Naive thymus-derived CD4-positive, alpha-beta T cell (primary cell): ENCODE measurements at regions not wholly inside any gene's neighbourhood (a gene's known extent, or its start where the extent isn't known, plus 50 kb on each side); places are given as distances from the start of the nearest gene placed in this dataset.

ENCODE experiments used
- ATAC-seq: fragments of 150-1000 bp; cut with Tn5 transposase; 2 replicates; pipeline ENCODE4 v1.10.0; 2021; ENCODE audit warnings: mild to moderate bottlenecking, moderate library complexity
- CTCF ChIA-PET: fragments of 350-600 bp; sonication (Branson Sonifier 250); formaldehyde crosslinking; loops from one replicate; lab custom pipeline; 2021; ENCODE audit warnings: antibody characterized with exemption; lab: Charles Lee
- POLR2A ChIA-PET: fragments of 350-600 bp; sonication (Branson Sonifier 250); formaldehyde crosslinking; loops from one replicate; lab custom pipeline; 2021; ENCODE audit warnings: antibody characterized with exemption, inconsistent platforms; lab: Charles Lee
- DNase-seq, 9 donors: peaks; one replicate each; pipeline versions ENCODE4 v3.0.0 to v3.0.0-alpha.2; 2020 to 2022; ENCODE audit warnings: mixed read lengths in 1 of 9
- H3K27ac ChIP-seq: one replicate; pipeline ENCODE4 v1.7.0; 2013; ENCODE audit warnings: mild to moderate bottlenecking, low read depth, low read length, moderate library complexity
- H3K27me3 ChIP-seq, 2 donors: one replicate each; pipeline ENCODE4 v1.7.0; 2013; ENCODE audit warnings: low read length in 2 of 2, mild to moderate bottlenecking in 2 of 2, moderate library complexity in 2 of 2; ENCODE audit not compliant: control insufficient read depth in 2 of 2, insufficient read depth in 2 of 2
- H3K36me3 ChIP-seq, 3 experiments: 1 replicate in 2 of 3; 2 replicates in 1 of 3; pipeline ENCODE4 v1.7.0; 2013; ENCODE audit warnings: low read length in 3 of 3, mild to moderate bottlenecking in 3 of 3, moderate library complexity in 1 of 3; ENCODE audit not compliant: insufficient read depth in 3 of 3, control insufficient read depth in 2 of 3
- H3K4me1 ChIP-seq, 2 donors: one replicate each; pipeline ENCODE4 v1.7.0; 2013; ENCODE audit warnings: low read length in 2 of 2, mild to moderate bottlenecking in 2 of 2, moderate library complexity in 1 of 2; ENCODE audit not compliant: control insufficient read depth in 2 of 2, insufficient read depth in 2 of 2
- H3K4me3 ChIP-seq: 2 replicates; pipeline ENCODE4 v1.7.0; 2013; ENCODE audit warnings: mild to moderate bottlenecking, low read length
- H3K9me3 ChIP-seq, 3 experiments: 1 replicate in 2 of 3; 2 replicates in 1 of 3; pipeline ENCODE4 v1.7.0; 2013; ENCODE audit warnings: low read length in 3 of 3; ENCODE audit not compliant: control insufficient read depth in 2 of 3
- H3K27ac Mint-ChIP-seq, 9 donors: one replicate each; pipeline ENCODE4 v1.8.0; 2020 to 2022; ENCODE audit warnings: mixed read lengths in 9 of 9, mild to moderate bottlenecking in 8 of 9, moderate library complexity in 5 of 9, inconsistent platforms in 2 of 9
- H3K27me3 Mint-ChIP-seq, 5 donors: one replicate each; pipeline ENCODE4 v1.8.0; 2021 to 2022; ENCODE audit warnings: mixed read lengths in 5 of 5, mild to moderate bottlenecking in 1 of 5
- H3K36me3 Mint-ChIP-seq, 5 donors: one replicate each; pipeline ENCODE4 v1.8.0; 2020 to 2022; ENCODE audit warnings: mixed read lengths in 5 of 5, mild to moderate bottlenecking in 3 of 5, inconsistent platforms in 1 of 5
- H3K4me1 Mint-ChIP-seq, 7 donors: one replicate each; pipeline ENCODE4 v1.8.0; 2020 to 2022; ENCODE audit warnings: mixed read lengths in 7 of 7, mild to moderate bottlenecking in 3 of 7, inconsistent platforms in 1 of 7
- H3K4me3 Mint-ChIP-seq, 10 donors: one replicate each; pipeline ENCODE4 v1.8.0; 2020 to 2022; ENCODE audit warnings: mild to moderate bottlenecking in 10 of 10, mixed read lengths in 10 of 10, moderate library complexity in 6 of 10, inconsistent platforms in 2 of 10
- H3K9me3 Mint-ChIP-seq, 11 donors: one replicate each; pipeline ENCODE4 v1.8.0; 2020 to 2022; ENCODE audit warnings: mixed read lengths in 11 of 11, mild to moderate bottlenecking in 4 of 11, inconsistent platforms in 1 of 11, moderate library complexity in 1 of 11
- intact Hi-C, 2 donors: fragments of 100-400 bp; cut with micrococcal nuclease; formaldehyde crosslinking; loops; one replicate each; pipeline ENCODE4 v1.15.1; 2023

- H3K27me3 Mint-ChIP-seq, result no peaks in the 10 kb centered on the region
- H3K27me3 ChIP-seq, result no peaks in the 10 kb centered on the region
These were observed 764.9 kb downstream of the KCNJ2 start for GRCh38 chr17:70934231-70934630.

GRCh38 chr17:70934835-70935234, 765.5 kb downstream of the KCNJ2 start:
- Histone ChIP-seq H3K36me3 (no peaks in the 10 kb centered on the region), H3K27me3 (no peaks in the 10 kb centered on the region), H3K4me3 (no peak overlapping the region), H3K27ac (no peak overlapping the region), H3K9me3 (no peaks in the 10 kb centered on the region), H3K4me1 (no peaks in the 10 kb centered on the region)
- intact Hi-C loops, result no loop called here
- Mint-ChIP-seq H3K9me3 (peaks cover 0 to 6% (median 0%) of the 10 kb centered on the region in 11 donors), H3K36me3 (no peaks in the 10 kb centered on the region), H3K27me3 (no peaks in the 10 kb centered on the region), H3K27ac (no peak overlapping the region), H3K4me3 (no peak overlapping the region), H3K4me1 (no peaks in the 10 kb centered on the region)
- no peak for ATAC-seq
- no peak for DNase-seq
- ChIA-PET POLR2A (no interaction called here), CTCF (no interaction called here)

More at GRCh38 chr17:70934231-70934630, 764.9 kb downstream of the KCNJ2 start:
- Mint-ChIP-seq H3K27ac (no peak overlapping the region), H3K4me1 (no peaks in the 10 kb centered on the region), H3K36me3 (no peaks in the 10 kb centered on the region), H3K9me3 (peaks cover 0 to 6% (median 0%) of the 10 kb centered on the region in 11 donors), H3K4me3 (no peak overlapping the region)
- ATAC-seq, result no peak
- ChIA-PET CTCF (no interaction called here), POLR2A (no interaction called here)
- Histone ChIP-seq H3K4me3 (no peak overlapping the region), H3K9me3 (no peaks in the 10 kb centered on the region), H3K36me3 (no peaks in the 10 kb centered on the region), H3K27ac (no peak overlapping the region), H3K4me1 (no peaks in the 10 kb centered on the region)
- DNase-seq, result no peak
- intact Hi-C loops, result no loop called here

GRCh38 chr17:70936724-70937123, 767.4 kb downstream of the KCNJ2 start:
- Mint-ChIP-seq H3K4me1 (no peaks in the 10 kb centered on the region), H3K36me3 (no peaks in the 10 kb centered on the region), H3K27ac (no peak overlapping the region), H3K4me3 (no peak overlapping the region), H3K27me3 (no peaks in the 10 kb centered on the region), H3K9me3 (peaks cover 0 to 6% (median 0%) of the 10 kb centered on the region in 11 donors)
- Histone ChIP-seq H3K36me3 (no peaks in the 10 kb centered on the region), H3K4me1 (no peaks in the 10 kb centered on the region), H3K27ac (no peak overlapping the region), H3K27me3 (no peaks in the 10 kb centered on the region), H3K4me3 (no peak overlapping the region), H3K9me3 (no peaks in the 10 kb centered on the region)
- ChIA-PET POLR2A (no interaction called here), CTCF (no interaction called here)
- intact Hi-C loops, result no loop called here
- DNase-seq (no peak), ATAC-seq (no peak)

- Histone ChIP-seq H3K27me3 (no peaks in the 10 kb centered on the region), H3K4me1 (no peaks in the 10 kb centered on the region), H3K4me3 (no peak overlapping the region), H3K9me3 (no peaks in the 10 kb centered on the region), H3K36me3 (no peaks in the 10 kb centered on the region), H3K27ac (no peak overlapping the region)
- Mint-ChIP-seq H3K4me3 (no peak overlapping the region), H3K27me3 (no peaks in the 10 kb centered on the region), H3K9me3 (peaks cover 0 to 6% (median 0%) of the 10 kb centered on the region in 11 donors), H3K4me1 (no peaks in the 10 kb centered on the region), H3K27ac (no peak overlapping the region), H3K36me3 (no peaks in the 10 kb centered on the region)
- POLR2A ChIA-PET, result interaction anchor here (0.7 kb wide), 1 partner anchor 369 kb away, joined by 3 read pairs; no protein-coding TSS in a partner anchor
- ATAC-seq (no peak), DNase-seq (no peak)
- CTCF ChIA-PET, result no interaction called here
- intact Hi-C loops, result no loop called here
These were observed 769.0 kb downstream of the KCNJ2 start for GRCh38 chr17:70938336-70938735.

GRCh38 chr17:70945386-70945785, 776.1 kb downstream of the KCNJ2 start:
- Histone ChIP-seq H3K4me3 (no peak overlapping the region), H3K4me1 (no peaks in the 10 kb centered on the region), H3K27ac (no peak overlapping the region), H3K27me3 (no peaks in the 10 kb centered on the region), H3K36me3 (no peaks in the 10 kb centered on the region), H3K9me3 (peaks cover 0 to 4% (median 0%) of the 10 kb centered on the region in 3 experiments)
- ChIA-PET POLR2A (no interaction called here), CTCF (no interaction called here)
- H3K4me3 Mint-ChIP-seq, result no peak overlapping the region
- ATAC-seq (no peak), DNase-seq (no peak)
- no peaks in the 10 kb centered on the region for H3K27me3 Mint-ChIP-seq
- H3K36me3 Mint-ChIP-seq, result no peaks in the 10 kb centered on the region
- H3K27ac Mint-ChIP-seq, result no peak overlapping the region
- intact Hi-C loops, result no loop called here
- H3K9me3 Mint-ChIP-seq, result peaks cover 0 to 16% (median 3%) of the 10 kb centered on the region in 11 donors
- H3K4me1 Mint-ChIP-seq, result no peaks in the 10 kb centered on the region

GRCh38 chr17:70947215-70947614, 777.9 kb downstream of the KCNJ2 start:
- POLR2A ChIA-PET, result no interaction called here
- H3K4me1 ChIP-seq, result no peaks in the 10 kb centered on the region
- DNase-seq, result no peak
- Mint-ChIP-seq H3K27ac (no peak overlapping the region), H3K4me1 (no peaks in the 10 kb centered on the region), H3K36me3 (no peaks in the 10 kb centered on the region), H3K4me3 (no peak overlapping the region), H3K27me3 (no peaks in the 10 kb centered on the region), H3K9me3 (peaks cover 0 to 24% (median 7%) of the 10 kb centered on the region in 11 donors)
- peaks cover 0 to 4% (median 0%) of the 10 kb centered on the region in 3 experiments for H3K9me3 ChIP-seq
- intact Hi-C loops, result no loop called here
- H3K36me3 ChIP-seq, result no peaks in the 10 kb centered on the region
- no peak overlapping the region for H3K4me3 ChIP-seq
- no peak for ATAC-seq
- H3K27ac ChIP-seq, result no peak overlapping the region
- H3K27me3 ChIP-seq, result no peaks in the 10 kb centered on the region
- CTCF ChIA-PET, result no interaction called here

- ATAC-seq, result no peak
- H3K36me3 ChIP-seq, result no peaks in the 10 kb centered on the region
- H3K4me3 ChIP-seq, result no peak overlapping the region
- intact Hi-C loops, result no loop called here
- no peak overlapping the region for H3K27ac ChIP-seq
- Mint-ChIP-seq H3K27me3 (no peaks in the 10 kb centered on the region), H3K4me3 (no peak overlapping the region), H3K36me3 (no peaks in the 10 kb centered on the region), H3K9me3 (peaks cover 0 to 30% (median 10%) of the 10 kb centered on the region in 11 donors), H3K4me1 (no peaks in the 10 kb centered on the region), H3K27ac (no peak overlapping the region)
- peaks cover 0 to 4% (median 0%) of the 10 kb centered on the region in 3 experiments for H3K9me3 ChIP-seq
- POLR2A ChIA-PET, result no interaction called here
- CTCF ChIA-PET, result no interaction called here
- no peak for DNase-seq
- H3K27me3 ChIP-seq, result no peaks in the 10 kb centered on the region
- H3K4me1 ChIP-seq, result no peaks in the 10 kb centered on the region
These were observed 778.6 kb downstream of the KCNJ2 start for GRCh38 chr17:70947636-70948565.
